Erythroblast (primary cell): ENCODE measurements at regions not wholly inside any gene's neighbourhood (a gene's known extent, or its start where the extent isn't known, plus 50 kb on each side); places are given as distances from the start of the nearest gene placed in this dataset.

ENCODE experiments used
- GATA1 ChIP-seq: IDR thresholded peaks from 2 replicates; pipeline ENCODE4 v1.6.1; 2011; ENCODE audit warnings: low read depth, mild to moderate bottlenecking, control low read depth, low read length, moderate library complexity
- POLR2A ChIP-seq: IDR thresholded peaks from 2 replicates; pipeline ENCODE4 v1.6.1; 2011; ENCODE audit warnings: mild to moderate bottlenecking, low read length

- TF ChIP-seq POLR2A, result no peak
- no peak for TF ChIP-seq GATA1
Measured at GRCh38 chr5:52455920-52456319, 331.8 kb upstream of the ITGA1 start.
